ENCODE measurements at regions not wholly inside any gene's neighbourhood (a gene's known extent, or its start where the extent isn't known, plus 50 kb on each side); places are given as distances from the start of the nearest gene placed in this dataset.

DNA sequence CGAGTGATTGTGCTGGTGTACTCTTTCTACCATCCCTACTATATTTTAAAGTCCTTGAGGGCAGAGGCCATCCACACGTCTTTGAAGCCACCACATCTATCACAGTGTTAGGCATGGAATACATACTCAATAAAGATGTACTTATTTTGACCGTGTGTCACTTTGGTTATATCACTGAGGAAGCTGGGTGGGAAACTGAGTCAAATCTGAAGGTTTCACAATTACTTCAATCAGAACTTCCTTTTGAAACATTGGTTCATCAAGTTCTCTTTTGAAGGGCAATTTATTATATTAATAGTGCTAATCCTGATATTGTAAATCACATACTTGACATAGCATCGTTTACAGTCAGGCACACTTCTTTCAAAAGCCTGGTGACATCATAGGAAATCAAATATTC is 53.3 kb upstream of the ATP1B1 start:
- H3K4me3 Mint-ChIP-seq = no peak overlapping the region
- no peak overlapping the region for H3K27ac ChIP-seq (ENCODE audit: low read depth, low read length)
- intact Hi-C loops (cut with micrococcal nuclease) = no loop called here
- CTCF ChIA-PET = no interaction called here
- peaks cover 0 to 3% (median 0%) of the 10 kb centered on the region in 5 donors for H3K36me3 Mint-ChIP-seq
- peaks cover 0 to 6% (median 2%) of the 10 kb centered on the region in 5 donors for H3K27me3 Mint-ChIP-seq
- no peaks in the 10 kb centered on the region for H3K4me1 ChIP-seq (ENCODE audit: control insufficient read depth in 2 of 2, insufficient read depth in 2 of 2, low read length in 2 of 2)
- POLR2A ChIA-PET = no interaction called here
- peaks cover 0 to 8% (median 0%) of the 10 kb centered on the region in 11 donors for H3K9me3 Mint-ChIP-seq
- no peaks in the 10 kb centered on the region for H3K9me3 ChIP-seq (ENCODE audit: control insufficient read depth in 2 of 3, low read length in 3 of 3)
- H3K4me1 Mint-ChIP-seq = peaks cover 0 to 17% (median 2%) of the 10 kb centered on the region in 7 donors
- H3K27me3 ChIP-seq (ENCODE audit: control insufficient read depth in 2 of 2, insufficient read depth in 2 of 2, low read length in 2 of 2) = no peaks in the 10 kb centered on the region
- ATAC-seq (no peak), DNase-seq (no peak)
- no peaks in the 10 kb centered on the region for H3K36me3 ChIP-seq (ENCODE audit: control insufficient read depth in 2 of 3, insufficient read depth in 3 of 3, low read length in 3 of 3)
- H3K27ac Mint-ChIP-seq = no peak overlapping the region
- no peak overlapping the region for H3K4me3 ChIP-seq (ENCODE audit: low read length)

Data from naive thymus-derived CD4-positive, alpha-beta T cell (primary cell).